ENCODE measurements at regions not wholly inside any gene's neighbourhood (a gene's known extent, or its start where the extent isn't known, plus 50 kb on each side); places are given as distances from the start of the nearest gene placed in this dataset.

DNA sequence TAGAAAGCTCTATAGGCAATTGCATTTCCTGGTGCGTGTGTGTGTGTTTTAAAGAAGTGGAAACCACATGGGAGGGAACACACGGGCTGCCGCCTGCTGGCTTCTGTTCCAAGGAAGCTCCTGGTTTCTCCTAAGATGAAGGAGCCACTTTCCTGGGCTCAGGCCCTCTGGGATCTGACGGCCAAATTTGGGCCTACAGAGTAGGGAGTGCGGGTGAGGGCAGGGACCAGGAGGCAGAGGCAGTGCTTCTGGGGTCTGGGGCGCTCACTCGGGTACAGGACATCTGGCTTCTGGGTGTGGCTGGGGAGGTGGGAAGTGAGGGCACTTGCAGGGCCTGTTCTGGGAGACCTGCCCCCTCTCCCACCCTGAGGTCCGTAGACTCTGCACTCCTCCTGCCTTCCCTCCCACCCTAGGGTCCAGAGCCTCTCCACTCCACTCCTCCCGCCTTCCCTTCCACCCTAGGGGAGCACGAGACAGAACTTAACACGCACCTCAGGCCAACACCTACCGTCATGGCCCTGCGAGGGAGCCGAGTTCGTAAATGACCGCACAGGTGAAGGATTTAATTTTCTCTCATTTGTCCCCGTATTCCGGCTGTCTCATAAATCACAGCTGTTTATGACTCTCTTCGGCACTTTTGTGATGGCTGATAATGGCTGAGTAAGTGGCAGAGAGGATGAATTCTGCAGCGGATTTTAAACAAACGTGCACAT, 127.7 kb downstream of the KIF26A start:
- WGBS, 2 donors, result 90% methylated on average over 21 of the region's 21 CpGs
- H3K4me1 ChIP-seq, result no peaks in the 10 kb centered on the region
- no peaks in the 10 kb centered on the region for H3K9me3 ChIP-seq
- DNase-seq, result no peak
- H3K27ac ChIP-seq, result no peak overlapping the region
- no peaks in the 10 kb centered on the region for H3K36me3 ChIP-seq
- TF ChIP-seq POLR2A (IDR thresholded peaks at IDR 0.05), result no peak
- TF ChIP-seq, protein P1, sequence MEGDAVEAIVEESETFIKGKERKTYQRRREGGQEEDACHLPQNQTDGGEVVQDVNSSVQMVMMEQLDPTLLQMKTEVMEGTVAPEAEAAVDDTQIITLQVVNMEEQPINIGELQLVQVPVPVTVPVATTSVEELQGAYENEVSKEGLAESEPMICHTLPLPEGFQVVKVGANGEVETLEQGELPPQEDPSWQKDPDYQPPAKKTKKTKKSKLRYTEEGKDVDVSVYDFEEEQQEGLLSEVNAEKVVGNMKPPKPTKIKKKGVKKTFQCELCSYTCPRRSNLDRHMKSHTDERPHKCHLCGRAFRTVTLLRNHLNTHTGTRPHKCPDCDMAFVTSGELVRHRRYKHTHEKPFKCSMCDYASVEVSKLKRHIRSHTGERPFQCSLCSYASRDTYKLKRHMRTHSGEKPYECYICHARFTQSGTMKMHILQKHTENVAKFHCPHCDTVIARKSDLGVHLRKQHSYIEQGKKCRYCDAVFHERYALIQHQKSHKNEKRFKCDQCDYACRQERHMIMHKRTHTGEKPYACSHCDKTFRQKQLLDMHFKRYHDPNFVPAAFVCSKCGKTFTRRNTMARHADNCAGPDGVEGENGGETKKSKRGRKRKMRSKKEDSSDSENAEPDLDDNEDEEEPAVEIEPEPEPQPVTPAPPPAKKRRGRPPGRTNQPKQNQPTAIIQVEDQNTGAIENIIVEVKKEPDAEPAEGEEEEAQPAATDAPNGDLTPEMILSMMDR (IDR thresholded peaks at IDR 0.05), result no peak
- no peaks in the 10 kb centered on the region for H3K27me3 ChIP-seq
- no peak overlapping the region for H3K4me3 ChIP-seq (replicated peaks in 1 of 3)
- intact Hi-C loops (cut with DNase I), result no loop called here

DNA sequence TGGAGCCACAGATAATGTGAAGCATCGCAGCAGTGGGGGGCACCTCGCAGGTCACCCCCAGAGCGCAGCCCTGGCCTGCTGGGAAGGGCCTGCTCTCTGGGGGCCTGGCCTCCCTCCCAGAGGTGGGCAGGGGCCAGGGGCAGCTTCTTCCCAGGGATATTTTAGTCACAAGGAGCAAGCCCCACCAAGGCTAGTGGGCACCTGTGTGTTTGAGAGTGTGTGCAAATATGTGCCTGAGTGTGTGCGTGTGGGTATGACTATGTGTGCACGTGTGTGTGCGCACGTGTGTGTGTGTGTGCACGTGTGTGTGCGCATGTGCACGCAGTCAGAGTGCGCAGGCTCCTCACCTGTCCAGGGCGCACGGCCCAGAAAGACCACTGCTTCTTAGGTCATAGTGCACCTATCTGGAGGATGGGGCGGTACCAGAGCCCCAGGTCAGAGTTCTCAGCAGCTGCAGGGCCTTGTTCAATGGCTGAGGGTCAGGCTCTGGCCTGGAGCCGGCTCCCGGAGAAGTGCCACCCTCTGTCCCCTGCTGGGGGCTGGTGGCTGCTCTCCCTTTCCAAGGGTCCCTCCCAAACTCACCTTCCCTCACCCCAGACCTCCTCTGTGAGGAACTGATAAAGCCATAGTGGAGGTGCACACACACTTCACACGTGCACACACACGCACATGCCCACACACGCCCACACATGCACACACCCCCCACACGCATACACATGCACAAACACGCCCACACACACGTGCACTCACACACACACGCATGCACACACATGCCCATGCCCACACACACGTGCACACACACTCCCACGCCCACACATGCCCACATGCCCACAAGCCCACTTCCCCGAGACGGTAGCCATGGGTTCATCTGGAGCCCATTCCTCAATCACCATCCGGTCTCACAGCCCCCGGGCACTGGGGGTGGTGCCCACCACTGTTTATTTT, 128.5 kb downstream of the KIF26A start:
- no peaks in the 10 kb centered on the region for H3K36me3 ChIP-seq
- no peaks in the 10 kb centered on the region for H3K27me3 ChIP-seq
- intact Hi-C loops (cut with DNase I), result no loop called here
- H3K9me3 ChIP-seq, result no peaks in the 10 kb centered on the region
- TF ChIP-seq, protein P1 (IDR thresholded peaks at IDR 0.05), result no peak
- TF ChIP-seq POLR2A (IDR thresholded peaks at IDR 0.05), result no peak
- H3K27ac ChIP-seq, result no peak overlapping the region
- WGBS, 2 donors, result 89 to 90% methylated on average over 23 to 26 of the region's 29 CpGs
- H3K4me3 ChIP-seq (replicated peaks in 1 of 3), result no peak overlapping the region
- DNase-seq, result no peak
- no peaks in the 10 kb centered on the region for H3K4me1 ChIP-seq

DNA sequence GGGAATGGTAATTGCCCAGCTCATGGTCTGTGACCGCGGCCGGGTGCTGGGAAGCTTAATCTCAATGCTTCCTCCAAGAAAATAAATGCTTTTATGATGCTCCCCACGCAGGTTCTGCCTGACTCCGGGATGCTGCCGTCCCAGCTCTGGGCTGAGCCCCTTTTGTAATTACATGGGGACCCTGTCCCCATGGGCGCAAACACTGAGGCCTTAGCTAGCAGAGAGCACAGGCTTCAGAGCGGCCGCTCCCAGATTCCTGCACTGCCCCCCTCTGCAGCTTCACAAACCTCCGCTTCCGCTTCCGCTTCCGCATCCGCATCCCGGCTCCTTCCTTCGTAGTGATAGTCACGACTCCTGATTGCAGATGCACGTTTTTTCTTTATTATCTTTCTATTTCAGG, 129.5 kb downstream of the KIF26A start:
- Histone ChIP-seq H3K9me3 (no peaks in the 10 kb centered on the region), H3K36me3 (no peaks in the 10 kb centered on the region), H3K27ac (no peak overlapping the region), H3K27me3 (no peaks in the 10 kb centered on the region), H3K4me3 (replicated peaks in 1 of 3) (no peak overlapping the region), H3K4me1 (no peaks in the 10 kb centered on the region)
- intact Hi-C loops (cut with DNase I), result no loop called here
- 72 to 81% methylated on average over 18 of the region's 18 CpGs for WGBS, 2 donors
- TF ChIP-seq, protein P1 (IDR thresholded peaks at IDR 0.05), result no peak
- TF ChIP-seq POLR2A (IDR thresholded peaks at IDR 0.05), result no peak
- no peak for DNase-seq

DNA sequence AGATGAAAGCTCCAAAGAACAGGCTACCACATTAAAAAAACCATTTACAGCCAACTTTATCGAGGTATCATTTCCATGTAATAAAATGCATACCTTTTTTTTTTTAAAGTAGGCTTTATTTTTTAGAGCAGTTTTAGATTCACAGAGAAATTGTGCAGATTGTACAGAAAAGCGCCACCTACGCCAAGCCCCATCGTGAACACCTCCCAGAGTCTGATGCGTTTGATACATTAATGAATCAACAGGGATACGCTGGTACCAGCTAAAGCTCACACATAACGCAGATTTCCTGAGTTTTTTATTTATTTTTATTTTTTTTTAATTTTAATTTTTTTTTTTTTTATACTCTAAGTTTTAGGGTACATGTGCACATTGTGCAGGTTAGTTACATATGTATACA, 129.9 kb downstream of the KIF26A start:
- no peak overlapping the region for H3K27ac ChIP-seq
- H3K4me1 ChIP-seq, result no peaks in the 10 kb centered on the region
- 88 to 89% methylated on average over 7 of the region's 7 CpGs for WGBS, 2 donors
- no peak overlapping the region for H3K4me3 ChIP-seq (replicated peaks in 1 of 3)
- intact Hi-C loops (cut with DNase I), result no loop called here
- TF ChIP-seq, protein P1 (IDR thresholded peaks at IDR 0.05), result no peak
- no peak for TF ChIP-seq POLR2A (IDR thresholded peaks at IDR 0.05)
- no peaks in the 10 kb centered on the region for H3K36me3 ChIP-seq
- no peak for DNase-seq
- no peaks in the 10 kb centered on the region for H3K9me3 ChIP-seq
- H3K27me3 ChIP-seq, result no peaks in the 10 kb centered on the region
